ENCODE measurements at regions not wholly inside any gene's neighbourhood (a gene's known extent, or its start where the extent isn't known, plus 50 kb on each side); places are given as distances from the start of the nearest gene placed in this dataset.

- H3K4me2 ChIP-seq (ENCODE audit: low read length) = no peak overlapping the region
- peaks cover 2% of the 10 kb centered on the region for H3K9me3 Mint-ChIP-seq (ENCODE audit: unreplicated experiment)
Observed at GRCh38 chr4:127203562-127204200, 429.1 kb upstream of the INTU start.

GRCh38 chr4:127204322-127204721 is 428.4 kb upstream of the INTU start:
- Mint-ChIP-seq H3K9me3 (ENCODE audit: unreplicated experiment) (peaks cover 2% of the 10 kb centered on the region), H3K4me1 (ENCODE audit: low read depth, unreplicated experiment) (peaks cover 17% of the 10 kb centered on the region), H3K27ac (ENCODE audit: unreplicated experiment) (peak overlapping the region; percentile 79), H3K4me3 (ENCODE audit: unreplicated experiment) (no peak overlapping the region), H3K27me3 (ENCODE audit: low read depth, unreplicated experiment) (no peaks in the 10 kb centered on the region), H3K36me3 (ENCODE audit: low read depth, unreplicated experiment) (no peaks in the 10 kb centered on the region)
- TF ChIP-seq EZH2 (IDR thresholded peaks at IDR 0.05; ENCODE audit: insufficient read depth, low read length) (no peak), CTCF (IDR thresholded peaks at IDR 0.05; ENCODE audit: insufficient read depth, low read depth, low read length) (no peak)
- H2AFZ ChIP-seq (ENCODE audit: low read depth, low read length) = no peak overlapping the region
- H4K20me1 ChIP-seq (ENCODE audit: insufficient read depth, low read length) = no peaks in the 10 kb centered on the region
- no peak overlapping the region for H3K9ac ChIP-seq (ENCODE audit: low read length)
- no peaks in the 10 kb centered on the region for H3K27me3 ChIP-seq (ENCODE audit: insufficient read depth, low read length)
- H3K27ac ChIP-seq (ENCODE audit: low read depth, low read length) = no peak overlapping the region
- H3K9me3 ChIP-seq (ENCODE audit: insufficient read depth, low read depth, low read length) = no peaks in the 10 kb centered on the region
- no peak overlapping the region for H3K4me3 ChIP-seq (ENCODE audit: insufficient read depth, low read depth, low read length)
- DNase-seq (ENCODE audit: low read depth) = no peak
- no peak for FAIRE-seq
- H3K4me1 ChIP-seq (ENCODE audit: insufficient read depth, low read length) = peaks cover 3% of the 10 kb centered on the region
- H3K4me2 ChIP-seq (ENCODE audit: low read length) = no peak overlapping the region
- H3K79me2 ChIP-seq (ENCODE audit: insufficient read depth, low read length) = no peaks in the 10 kb centered on the region
- no peaks in the 10 kb centered on the region for H3K36me3 ChIP-seq (ENCODE audit: insufficient read depth, low read length)

More at GRCh38 chr4:127203562-127204200, 429.1 kb upstream of the INTU start:
- no peaks in the 10 kb centered on the region for H3K27me3 ChIP-seq (ENCODE audit: insufficient read depth, low read length)
- H3K36me3 Mint-ChIP-seq (ENCODE audit: low read depth, unreplicated experiment) = no peaks in the 10 kb centered on the region
- no peaks in the 10 kb centered on the region for H3K79me2 ChIP-seq (ENCODE audit: insufficient read depth, low read length)
- H3K4me3 Mint-ChIP-seq (ENCODE audit: unreplicated experiment) = no peak overlapping the region
- H3K27me3 Mint-ChIP-seq (ENCODE audit: low read depth, unreplicated experiment) = no peaks in the 10 kb centered on the region
- H2AFZ ChIP-seq (ENCODE audit: low read depth, low read length) = no peak overlapping the region
- H3K9me3 ChIP-seq (ENCODE audit: insufficient read depth, low read depth, low read length) = no peaks in the 10 kb centered on the region
- no peaks in the 10 kb centered on the region for H3K36me3 ChIP-seq (ENCODE audit: insufficient read depth, low read length)
- no peak overlapping the region for H3K27ac ChIP-seq (ENCODE audit: low read depth, low read length)
- TF ChIP-seq CTCF (IDR thresholded peaks at IDR 0.05; ENCODE audit: insufficient read depth, low read depth, low read length) (no peak), EZH2 (IDR thresholded peaks at IDR 0.05; ENCODE audit: insufficient read depth, low read length) (no peak)
- H3K4me1 ChIP-seq (ENCODE audit: insufficient read depth, low read length) = peaks cover 3% of the 10 kb centered on the region
- H4K20me1 ChIP-seq (ENCODE audit: insufficient read depth, low read length) = no peaks in the 10 kb centered on the region
- DNase-seq (ENCODE audit: low read depth) = peak; percentile 78
- H3K9ac ChIP-seq (ENCODE audit: low read length) = no peak overlapping the region
- peak; percentile 73 for FAIRE-seq
- H3K4me1 Mint-ChIP-seq (ENCODE audit: low read depth, unreplicated experiment) = peaks cover 17% of the 10 kb centered on the region
- peak overlapping the region; percentile 79 for H3K27ac Mint-ChIP-seq (ENCODE audit: unreplicated experiment)
- H3K4me3 ChIP-seq (ENCODE audit: insufficient read depth, low read depth, low read length) = no peak overlapping the region

GRCh38 chr4:127209580-127210095 is 423.1 kb upstream of the INTU start:
- peaks cover 3% of the 10 kb centered on the region for H3K4me1 ChIP-seq (ENCODE audit: insufficient read depth, low read length)
- H3K4me2 ChIP-seq (ENCODE audit: low read length) = no peak overlapping the region
- Mint-ChIP-seq H3K4me1 (ENCODE audit: low read depth, unreplicated experiment) (peaks cover 9% of the 10 kb centered on the region), H3K9me3 (ENCODE audit: unreplicated experiment) (peaks cover 2% of the 10 kb centered on the region), H3K36me3 (ENCODE audit: low read depth, unreplicated experiment) (no peaks in the 10 kb centered on the region), H3K4me3 (ENCODE audit: unreplicated experiment) (no peak overlapping the region), H3K27me3 (ENCODE audit: low read depth, unreplicated experiment) (no peaks in the 10 kb centered on the region), H3K27ac (ENCODE audit: unreplicated experiment) (no peak overlapping the region)
- H3K36me3 ChIP-seq (ENCODE audit: insufficient read depth, low read length) = no peaks in the 10 kb centered on the region
- no peak overlapping the region for H3K27ac ChIP-seq (ENCODE audit: low read depth, low read length)
- FAIRE-seq = no peak
- no peaks in the 10 kb centered on the region for H3K27me3 ChIP-seq (ENCODE audit: insufficient read depth, low read length)
- no peak overlapping the region for H3K4me3 ChIP-seq (ENCODE audit: insufficient read depth, low read depth, low read length)
- no peaks in the 10 kb centered on the region for H4K20me1 ChIP-seq (ENCODE audit: insufficient read depth, low read length)
- no peak overlapping the region for H3K9ac ChIP-seq (ENCODE audit: low read length)
- no peak for TF ChIP-seq CTCF (IDR thresholded peaks at IDR 0.05; ENCODE audit: insufficient read depth, low read depth, low read length)
- no peak for TF ChIP-seq EZH2 (IDR thresholded peaks at IDR 0.05; ENCODE audit: insufficient read depth, low read length)
- H2AFZ ChIP-seq (ENCODE audit: low read depth, low read length) = no peak overlapping the region
- no peak for DNase-seq (ENCODE audit: low read depth)
- H3K9me3 ChIP-seq (ENCODE audit: insufficient read depth, low read depth, low read length) = no peaks in the 10 kb centered on the region
- H3K79me2 ChIP-seq (ENCODE audit: insufficient read depth, low read length) = no peaks in the 10 kb centered on the region
